Stimulated activated CD8-positive, alpha-beta memory T cell treated with anti-CD3 and anti-CD28 coated beads, Interleukin-15, amount 100 ng/mL, for 4 hours (primary cell): ENCODE measurements at regions not wholly inside any gene's neighbourhood (a gene's known extent, or its start where the extent isn't known, plus 50 kb on each side); places are given as distances from the start of the nearest gene placed in this dataset.
A peak's percentile ranks its signal among the peaks of the same experiment; 100 is the strongest.

Experiments used
- DNase-seq, 2 donors: peaks; one replicate each; pipeline ENCODE4 v3.0.0-alpha.2; 2020; ENCODE audit warnings: low read depth in 2 of 2

GRCh38 chr10:31081937-31082840, 50.5 kb upstream of the ZNF438 start:
- no peak for DNase-seq

GRCh38 chr10:31083765-31084184, 52.1 kb upstream of the ZNF438 start:
- peak; percentile 11 to 41 for DNase-seq

GRCh38 chr10:31087011-31087410, 55.3 kb upstream of the ZNF438 start:
- DNase-seq, result no peak

GRCh38 chr10:31087851-31088250, 56.2 kb upstream of the ZNF438 start:
- no peak for DNase-seq

GRCh38 chr10:31090894-31091607, 59.4 kb upstream of the ZNF438 start:
- no peak for DNase-seq

GRCh38 chr10:31095677-31096560, 64.3 kb upstream of the ZNF438 start:
- DNase-seq, result no peak

GRCh38 chr10:31098046-31098445, 66.4 kb upstream of the ZNF438 start:
- no peak for DNase-seq

GRCh38 chr10:31099094-31099493, 67.4 kb upstream of the ZNF438 start:
- no peak for DNase-seq

- no peak for DNase-seq
These were observed 68.0 kb upstream of the ZNF438 start for GRCh38 chr10:31099664-31100063.

- no peak for DNase-seq
These were observed 68.5 kb upstream of the ZNF438 start for GRCh38 chr10:31100115-31100601.

GRCh38 chr10:31100662-31101061, 69.0 kb upstream of the ZNF438 start:
- DNase-seq, result no peak

- DNase-seq, result peak; percentile 30 to 55
These were observed 69.5 kb upstream of the ZNF438 start for GRCh38 chr10:31101123-31101522.

- no peak for DNase-seq
These were observed 70.8 kb upstream of the ZNF438 start for GRCh38 chr10:31102421-31102820.

- no peak for DNase-seq
These were observed 71.4 kb upstream of the ZNF438 start for GRCh38 chr10:31103112-31103511.

GRCh38 chr10:31112961-31113360, 81.3 kb upstream of the ZNF438 start:
- DNase-seq, result no peak

GRCh38 chr10:31116226-31116625, 84.6 kb upstream of the ZNF438 start:
- no peak for DNase-seq

- DNase-seq, result no peak
These were observed 86.9 kb upstream of the ZNF438 start for GRCh38 chr10:31118556-31118955.

- no peak for DNase-seq
These were observed 88.7 kb upstream of the ZNF438 start for GRCh38 chr10:31120392-31120791.

GRCh38 chr10:31120961-31121685, 89.5 kb upstream of the ZNF438 start:
- no peak for DNase-seq

GRCh38 chr10:31121757-31122577, 90.3 kb upstream of the ZNF438 start:
- no peak for DNase-seq
